GM13976 (cell line): ENCODE measurements at regions not wholly inside any gene's neighbourhood (a gene's known extent, or its start where the extent isn't known, plus 50 kb on each side); places are given as distances from the start of the nearest gene placed in this dataset.

Experiments used
- DNase-seq: peaks from one replicate; pipeline ENCODE4 v3.0.0; 2012; ENCODE audit warnings: low spot score
- in situ Hi-C: fragments of 300-500 bp; cut with MboI; formaldehyde crosslinking; loops from one replicate; pipeline ENCODE4 v1.12.0; 2022; ENCODE audit warnings: low sequenced_read_pairs, mixed read lengths, inconsistent platforms; ENCODE audit not compliant: unreplicated experiment
- TF ChIP-seq, protein P1 (sequence below): IDR thresholded peaks from 2 replicates; pipeline ENCODE4 v1.5.1; 2012; ENCODE audit warnings: borderline replicate concordance, mild to moderate bottlenecking; ENCODE audit not compliant: insufficient read depth; ENCODE audit errors: extremely low read depth, missing control alignments, control extremely low read depth

DNA sequence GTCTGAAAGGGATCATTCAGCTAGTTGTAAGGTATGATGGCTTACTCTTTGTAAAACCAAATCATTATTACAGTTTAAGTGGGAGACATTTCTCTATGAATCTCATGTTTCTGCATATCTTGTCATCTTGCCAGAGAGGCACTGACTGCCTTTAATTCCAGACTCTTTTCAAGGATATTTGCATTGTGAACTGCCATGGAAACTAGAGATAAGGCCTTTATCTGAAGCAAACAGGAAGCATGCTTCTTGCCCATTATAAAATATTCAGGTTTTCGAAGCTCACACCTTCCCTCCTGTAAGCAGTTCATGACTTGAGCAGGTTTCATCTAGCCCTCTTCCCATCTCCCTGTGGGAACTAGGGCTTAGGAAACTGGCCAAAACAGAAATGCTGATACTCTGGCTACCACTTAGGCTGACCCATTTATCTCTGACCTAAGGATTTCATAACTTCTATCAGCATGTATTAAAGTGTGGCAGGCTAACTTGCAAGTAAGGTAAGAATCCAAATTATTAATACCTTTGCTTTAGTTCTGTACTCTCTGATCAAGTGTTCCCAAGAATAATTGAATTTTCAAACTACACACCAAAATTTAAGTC, 326.6 kb upstream of the ALCAM start:
- TF ChIP-seq, protein P1, sequence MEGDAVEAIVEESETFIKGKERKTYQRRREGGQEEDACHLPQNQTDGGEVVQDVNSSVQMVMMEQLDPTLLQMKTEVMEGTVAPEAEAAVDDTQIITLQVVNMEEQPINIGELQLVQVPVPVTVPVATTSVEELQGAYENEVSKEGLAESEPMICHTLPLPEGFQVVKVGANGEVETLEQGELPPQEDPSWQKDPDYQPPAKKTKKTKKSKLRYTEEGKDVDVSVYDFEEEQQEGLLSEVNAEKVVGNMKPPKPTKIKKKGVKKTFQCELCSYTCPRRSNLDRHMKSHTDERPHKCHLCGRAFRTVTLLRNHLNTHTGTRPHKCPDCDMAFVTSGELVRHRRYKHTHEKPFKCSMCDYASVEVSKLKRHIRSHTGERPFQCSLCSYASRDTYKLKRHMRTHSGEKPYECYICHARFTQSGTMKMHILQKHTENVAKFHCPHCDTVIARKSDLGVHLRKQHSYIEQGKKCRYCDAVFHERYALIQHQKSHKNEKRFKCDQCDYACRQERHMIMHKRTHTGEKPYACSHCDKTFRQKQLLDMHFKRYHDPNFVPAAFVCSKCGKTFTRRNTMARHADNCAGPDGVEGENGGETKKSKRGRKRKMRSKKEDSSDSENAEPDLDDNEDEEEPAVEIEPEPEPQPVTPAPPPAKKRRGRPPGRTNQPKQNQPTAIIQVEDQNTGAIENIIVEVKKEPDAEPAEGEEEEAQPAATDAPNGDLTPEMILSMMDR: no peak
- in situ Hi-C loops: no loop called here
- no peak for DNase-seq

DNA sequence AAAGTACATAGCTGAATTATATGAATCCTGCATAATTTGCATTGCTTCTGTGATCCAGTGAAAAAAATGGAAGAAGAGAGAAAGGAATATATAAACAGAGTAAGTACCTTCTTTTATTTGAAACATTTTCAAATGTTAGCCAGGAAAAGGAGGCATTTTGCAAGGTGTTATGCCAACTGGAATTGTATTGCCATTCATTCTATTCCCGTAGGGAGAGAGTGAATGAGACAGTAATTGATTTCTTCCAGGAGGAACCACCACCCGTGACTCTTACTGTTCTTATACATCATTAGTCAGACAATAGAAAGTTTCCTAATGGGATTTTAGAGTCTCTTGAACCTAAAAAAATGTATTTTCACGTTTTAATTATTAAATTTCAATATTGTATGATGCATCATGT, 324.1 kb upstream of the ALCAM start:
- TF ChIP-seq, protein P1: no peak
- in situ Hi-C loops: no loop called here
- DNase-seq: no peak

DNA sequence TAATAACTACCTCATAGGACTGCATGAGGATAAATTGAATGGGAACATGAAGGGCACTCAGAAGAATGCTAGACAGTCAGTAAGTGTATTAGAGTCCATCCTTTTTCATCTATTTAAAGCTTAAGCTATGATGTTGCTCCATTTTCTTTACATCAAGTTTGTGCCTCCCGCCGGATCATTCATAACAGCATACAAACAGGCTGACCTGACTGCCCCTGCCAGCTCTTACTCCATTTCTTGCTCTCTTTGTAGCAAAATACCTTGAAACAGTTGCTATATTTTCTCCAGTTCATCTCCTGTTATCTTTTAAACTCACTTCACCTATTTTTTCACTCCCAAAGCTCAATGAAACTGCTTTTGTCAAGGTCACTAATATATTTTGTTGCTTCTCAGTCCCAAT, 315.6 kb upstream of the ALCAM start:
- in situ Hi-C loops: no loop called here
- TF ChIP-seq, protein P1: no peak
- no peak for DNase-seq

DNA sequence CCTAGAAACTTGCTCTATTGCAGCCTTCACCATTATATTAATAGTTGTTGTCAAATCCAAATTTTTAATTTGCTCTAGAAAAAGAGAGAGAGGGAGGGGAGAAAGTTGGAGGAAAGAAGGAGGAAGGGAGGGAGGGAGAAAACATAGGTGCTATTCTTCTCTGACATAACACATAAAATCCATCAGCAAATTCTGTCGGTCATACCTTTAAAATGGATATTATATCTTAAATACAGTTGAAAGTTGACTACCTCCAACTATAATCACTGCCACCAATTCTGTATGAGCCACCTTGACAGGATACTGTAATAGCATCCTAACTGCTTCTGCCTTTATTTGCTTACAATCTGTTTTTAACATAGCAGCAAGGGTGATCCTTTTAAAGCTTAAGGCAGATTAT, 314.7 kb upstream of the ALCAM start:
- in situ Hi-C loops: no loop called here
- TF ChIP-seq, protein P1: no peak
- no peak for DNase-seq

DNA sequence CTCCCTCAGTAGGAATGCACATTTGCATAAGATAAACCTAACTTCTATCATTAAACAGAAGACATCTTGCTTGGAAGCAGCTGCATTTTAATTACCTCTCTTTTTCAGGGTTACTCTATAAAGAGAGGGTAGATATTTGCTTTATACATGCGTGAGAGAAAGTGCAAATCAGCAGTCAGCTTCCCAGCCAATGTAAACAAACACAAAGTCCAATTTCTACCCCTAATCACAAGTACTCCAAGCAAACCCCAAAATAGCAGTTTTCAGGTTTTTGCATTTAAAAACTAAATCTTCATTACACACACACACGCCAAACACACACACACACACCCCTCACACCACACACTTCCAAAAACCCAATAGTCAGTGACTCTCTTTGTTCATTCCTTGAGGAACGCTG, 303.9 kb upstream of the ALCAM start:
- in situ Hi-C loops: no loop called here
- DNase-seq: no peak

DNA sequence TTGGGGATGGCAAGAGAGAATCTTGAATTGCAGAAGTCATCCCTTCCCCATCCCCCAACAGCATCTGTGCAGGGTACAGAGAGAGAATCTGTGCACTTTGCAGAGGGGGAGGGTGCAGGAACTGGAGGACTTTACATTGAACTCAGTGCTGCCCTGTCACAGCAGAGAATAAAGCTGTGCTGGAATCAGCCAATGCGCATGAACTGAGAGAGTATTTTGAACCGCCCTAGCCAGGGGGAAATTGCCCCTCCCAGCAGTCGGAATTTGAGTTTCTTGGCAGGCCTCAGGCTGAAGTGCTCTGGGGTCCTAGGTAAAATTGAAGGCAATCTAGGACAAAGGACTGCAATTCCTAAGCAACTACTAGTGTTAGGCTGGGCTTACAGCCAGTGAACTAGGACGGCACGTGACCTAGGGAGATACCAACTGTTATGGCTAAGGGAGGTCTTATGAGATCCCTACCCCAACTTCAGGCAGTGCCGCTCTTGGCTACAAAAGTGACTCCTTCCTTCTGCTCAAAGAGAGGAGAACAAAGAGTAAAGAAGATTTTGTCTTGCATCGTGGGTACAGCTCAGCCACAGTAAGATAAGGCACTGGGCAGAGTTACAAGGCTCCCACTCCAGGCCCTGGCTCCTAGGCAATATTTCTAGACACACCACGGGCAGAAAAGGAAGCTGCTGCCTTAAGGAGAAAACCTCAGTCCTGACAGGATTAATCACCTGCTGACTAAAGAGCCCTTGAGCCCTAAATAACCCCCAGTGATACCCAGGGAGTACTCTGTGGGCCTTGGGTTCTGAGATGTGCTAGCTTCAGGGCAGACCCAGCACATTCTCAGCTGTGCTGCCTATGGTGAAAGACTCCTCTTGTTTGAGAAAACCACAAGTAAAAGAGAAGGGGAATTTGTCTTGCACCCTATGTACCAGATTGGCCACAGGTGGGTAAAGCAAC, 300.5 kb upstream of the ALCAM start:
- TF ChIP-seq, protein P1: no peak
- in situ Hi-C loops: no loop called here
- DNase-seq: no peak

More for the DNA sequence above, 303.9 kb upstream of the ALCAM start:
- TF ChIP-seq, protein P1: no peak

DNA sequence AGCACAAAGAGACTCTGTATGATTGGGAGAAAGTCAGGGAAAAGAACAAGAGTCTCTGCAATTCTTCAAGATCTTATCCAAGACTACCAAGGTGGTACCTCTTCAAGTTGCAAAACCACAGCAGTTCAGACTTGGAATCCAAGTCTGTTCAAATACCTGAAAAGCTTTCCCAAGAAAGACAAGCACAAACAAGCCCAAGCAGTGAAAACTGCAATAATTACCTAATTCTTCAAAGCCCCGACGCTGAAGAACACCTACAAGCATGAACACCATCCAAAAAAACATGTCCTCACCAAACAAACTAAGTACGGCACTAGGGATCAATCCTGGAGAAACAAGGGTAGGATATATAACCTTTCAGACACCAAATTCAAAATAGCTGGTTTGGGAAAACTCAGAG, 299.3 kb upstream of the ALCAM start:
- TF ChIP-seq, protein P1: no peak
- in situ Hi-C loops: no loop called here
- DNase-seq: no peak
